ENCODE measurements at regions not wholly inside any gene's neighbourhood (a gene's known extent, or its start where the extent isn't known, plus 50 kb on each side); places are given as distances from the start of the nearest gene placed in this dataset.

DNA sequence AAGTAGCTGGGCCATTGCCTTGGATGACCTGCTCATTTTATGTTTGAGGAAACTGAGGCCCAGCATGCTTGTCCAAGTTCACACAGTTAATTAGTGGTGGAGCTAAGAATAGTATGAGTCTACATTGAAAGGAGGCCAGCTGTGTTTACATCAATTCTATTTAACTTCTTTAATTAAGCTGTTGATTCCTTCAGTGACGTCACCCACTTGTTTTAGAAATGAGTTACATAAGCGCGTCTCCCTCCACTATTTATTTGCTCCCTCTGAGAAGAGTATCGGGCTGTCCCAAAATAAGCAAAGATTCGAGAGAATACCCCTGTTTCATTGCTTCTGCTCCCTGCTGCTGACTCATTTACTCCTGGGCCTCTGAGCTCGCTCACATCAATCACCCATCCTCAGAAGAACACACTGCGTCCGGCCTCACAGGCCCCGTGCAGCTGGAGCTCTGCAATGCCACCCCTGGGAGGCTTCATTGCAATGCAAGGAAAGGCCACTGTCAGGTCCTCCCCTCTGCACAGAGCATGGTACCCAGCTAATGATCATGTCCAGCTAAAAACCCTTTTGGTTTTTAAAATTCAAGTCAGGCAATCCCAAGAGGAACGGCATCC lies 74.8 kb upstream of the BMP2 start:
- Histone ChIP-seq H3K9me3 (no peaks in the 10 kb centered on the region), H3K36me3 (no peaks in the 10 kb centered on the region), H3K4me3 (no peak overlapping the region), H3K27ac (no peak overlapping the region), H3K27me3 (replicated peaks in 1 of 7) (no peaks in the 10 kb centered on the region), H3K4me1 (no peaks in the 10 kb centered on the region)
- intact Hi-C loops (cut with DNase I; ENCODE audit: low total_unique reads), result no loop called here
- 81 to 89% (median 83%) methylated on average over 10 of the region's 10 CpGs for WGBS, 5 donors
- DNase-seq, result no peak
- no peak for TF ChIP-seq POLR2A (IDR thresholded peaks at IDR 0.05)
- TF ChIP-seq POLR2AphosphoS5 (IDR thresholded peaks at IDR 0.05), result no peak
- TF ChIP-seq, protein P1, sequence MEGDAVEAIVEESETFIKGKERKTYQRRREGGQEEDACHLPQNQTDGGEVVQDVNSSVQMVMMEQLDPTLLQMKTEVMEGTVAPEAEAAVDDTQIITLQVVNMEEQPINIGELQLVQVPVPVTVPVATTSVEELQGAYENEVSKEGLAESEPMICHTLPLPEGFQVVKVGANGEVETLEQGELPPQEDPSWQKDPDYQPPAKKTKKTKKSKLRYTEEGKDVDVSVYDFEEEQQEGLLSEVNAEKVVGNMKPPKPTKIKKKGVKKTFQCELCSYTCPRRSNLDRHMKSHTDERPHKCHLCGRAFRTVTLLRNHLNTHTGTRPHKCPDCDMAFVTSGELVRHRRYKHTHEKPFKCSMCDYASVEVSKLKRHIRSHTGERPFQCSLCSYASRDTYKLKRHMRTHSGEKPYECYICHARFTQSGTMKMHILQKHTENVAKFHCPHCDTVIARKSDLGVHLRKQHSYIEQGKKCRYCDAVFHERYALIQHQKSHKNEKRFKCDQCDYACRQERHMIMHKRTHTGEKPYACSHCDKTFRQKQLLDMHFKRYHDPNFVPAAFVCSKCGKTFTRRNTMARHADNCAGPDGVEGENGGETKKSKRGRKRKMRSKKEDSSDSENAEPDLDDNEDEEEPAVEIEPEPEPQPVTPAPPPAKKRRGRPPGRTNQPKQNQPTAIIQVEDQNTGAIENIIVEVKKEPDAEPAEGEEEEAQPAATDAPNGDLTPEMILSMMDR (IDR thresholded peaks at IDR 0.05 in 8 of 11, conservative IDR thresholded peaks at IDR 0.05 in 3 of 11), result no peak

DNA sequence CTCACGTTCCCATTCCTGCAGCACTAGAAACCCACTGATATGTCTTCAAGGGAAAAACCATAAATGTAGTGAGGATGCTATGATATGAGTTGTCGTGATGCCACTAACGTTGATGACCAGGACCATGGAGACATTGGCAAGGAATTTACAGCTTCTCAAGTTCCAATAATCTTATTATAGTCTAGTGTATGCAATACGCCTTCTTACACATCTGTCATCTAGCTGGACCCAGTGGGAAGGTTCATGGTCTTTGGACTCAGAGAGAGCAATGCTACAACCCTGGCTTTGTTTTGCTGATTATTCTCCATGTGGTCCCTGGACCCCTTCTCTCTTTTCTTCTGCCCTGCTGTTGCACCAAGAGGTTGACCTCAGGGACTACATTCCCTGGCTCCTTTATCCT lies 76.0 kb upstream of the BMP2 start:
- Histone ChIP-seq H3K36me3 (no peaks in the 10 kb centered on the region), H3K27ac (no peak overlapping the region), H3K4me1 (no peaks in the 10 kb centered on the region), H3K27me3 (replicated peaks in 1 of 7) (no peaks in the 10 kb centered on the region), H3K9me3 (no peaks in the 10 kb centered on the region), H3K4me3 (no peak overlapping the region)
- WGBS, 5 donors, result 67 to 91% (median 78%) methylated on average over 4 of the region's 4 CpGs
- no peak for DNase-seq
- TF ChIP-seq POLR2AphosphoS5 (IDR thresholded peaks at IDR 0.05), result no peak
- TF ChIP-seq, protein P1 (IDR thresholded peaks at IDR 0.05 in 8 of 11, conservative IDR thresholded peaks at IDR 0.05 in 3 of 11), result no peak
- no peak for TF ChIP-seq POLR2A (IDR thresholded peaks at IDR 0.05)
- intact Hi-C loops (cut with DNase I; ENCODE audit: low total_unique reads), result no loop called here

GRCh38 chr20:6689339-6689973 lies 78.0 kb upstream of the BMP2 start:
- no peak for TF ChIP-seq POLR2AphosphoS5 (IDR thresholded peaks at IDR 0.05)
- no peak for TF ChIP-seq POLR2A (IDR thresholded peaks at IDR 0.05)
- TF ChIP-seq, protein P1 (IDR thresholded peaks at IDR 0.05 in 8 of 11, conservative IDR thresholded peaks at IDR 0.05 in 3 of 11), result no peak
- Histone ChIP-seq H3K4me1 (no peaks in the 10 kb centered on the region), H3K27ac (no peak overlapping the region), H3K36me3 (no peaks in the 10 kb centered on the region), H3K27me3 (replicated peaks in 1 of 7) (no peaks in the 10 kb centered on the region), H3K9me3 (no peaks in the 10 kb centered on the region), H3K4me3 (no peak overlapping the region)
- WGBS, 5 donors, result 74 to 89% (median 84%) methylated on average over 7 of the region's 7 CpGs
- intact Hi-C loops (cut with DNase I; ENCODE audit: low total_unique reads), result no loop called here
- DNase-seq, result no peak

DNA sequence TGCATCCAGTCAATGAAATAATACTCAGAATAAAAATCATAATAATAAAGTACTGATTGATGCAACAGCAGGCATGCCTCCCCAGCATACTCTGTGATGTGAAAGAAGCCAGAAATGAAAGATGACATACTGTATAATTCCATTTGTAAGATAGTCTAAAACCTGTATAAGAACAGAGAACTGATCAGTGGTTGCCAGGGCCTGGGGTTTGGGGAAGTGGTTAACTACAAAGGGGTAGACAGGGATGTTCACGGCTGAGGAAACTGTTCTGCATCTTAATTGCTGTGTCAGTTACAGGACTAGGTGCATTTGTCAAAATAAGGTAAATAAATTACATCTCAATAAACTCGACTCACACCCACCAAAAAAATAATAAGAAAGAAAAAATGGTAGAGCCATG lies 81.3 kb upstream of the BMP2 start:
- no peak for TF ChIP-seq POLR2A (IDR thresholded peaks at IDR 0.05)
- TF ChIP-seq, protein P1 (IDR thresholded peaks at IDR 0.05 in 8 of 11, conservative IDR thresholded peaks at IDR 0.05 in 3 of 11), result no peak
- no peak for TF ChIP-seq POLR2AphosphoS5 (IDR thresholded peaks at IDR 0.05)
- intact Hi-C loops (cut with DNase I; ENCODE audit: low total_unique reads), result no loop called here
- no peak for DNase-seq
- no peaks in the 10 kb centered on the region for H3K4me1 ChIP-seq
- WGBS, 5 donors, result 20 to 48% (median 35%) methylated on average over 2 of the region's 2 CpGs
- H3K9me3 ChIP-seq, result no peaks in the 10 kb centered on the region
- H3K27me3 ChIP-seq (replicated peaks in 1 of 7), result no peaks in the 10 kb centered on the region
- H3K27ac ChIP-seq, result no peak overlapping the region
- H3K36me3 ChIP-seq, result no peaks in the 10 kb centered on the region
- H3K4me3 ChIP-seq, result no peak overlapping the region

Data from spleen (tissue), 11 donors.